HG02938 (cell line): ENCODE measurements at regions not wholly inside any gene's neighbourhood (a gene's known extent, or its start where the extent isn't known, plus 50 kb on each side); places are given as distances from the start of the nearest gene placed in this dataset.
"Not testable (repeated sequence)": the region's sequence is repeated elsewhere in the genome, so short reads cannot be mapped to it uniquely, and the experiment has no call there.

Source experiments
- ATAC-seq: cut with Tn5 transposase; IDR thresholded peaks from one replicate; pipeline ENCODE4 v1.9.1; 2021; ENCODE audit warnings: mild to moderate bottlenecking, moderate library complexity; ENCODE audit not compliant: unreplicated experiment

GRCh38 chr4:179601671-179602070 is 2159.4 kb upstream of the AGA start:
- ATAC-seq: no peak

- no peak for ATAC-seq
Measured at GRCh38 chr4:179605196-179605595, 2163.0 kb upstream of the AGA start.

- ATAC-seq: no peak
Measured at GRCh38 chr4:179607003-179607402, 2164.8 kb upstream of the AGA start.

- ATAC-seq: no peak
Measured at GRCh38 chr4:179615704-179616103, 2173.5 kb upstream of the AGA start.

GRCh38 chr4:179618966-179619365 is 2176.7 kb upstream of the AGA start:
- no peak for ATAC-seq

- no peak for ATAC-seq
Measured at GRCh38 chr4:179624768-179625181, 2182.5 kb upstream of the AGA start.

GRCh38 chr4:179625406-179625805 is 2183.2 kb upstream of the AGA start:
- ATAC-seq: no peak

- ATAC-seq: no peak
Measured at GRCh38 chr4:179626687-179627086, 2184.4 kb upstream of the AGA start.

GRCh38 chr4:179631321-179631720 is 2189.1 kb upstream of the AGA start:
- no peak for ATAC-seq

- no peak for ATAC-seq
Measured at GRCh38 chr4:179634862-179635261, 2192.6 kb upstream of the AGA start.

GRCh38 chr4:179662522-179662921 is 2220.3 kb upstream of the AGA start:
- ATAC-seq: no peak

- ATAC-seq: no peak
Measured at GRCh38 chr4:179663641-179664429, 2221.6 kb upstream of the AGA start.

GRCh38 chr4:179664430-179665027 is 2222.3 kb upstream of the AGA start:
- ATAC-seq: no peak

GRCh38 chr4:179666226-179666625 is 2224.0 kb upstream of the AGA start:
- ATAC-seq: no peak

- ATAC-seq: no peak
Measured at GRCh38 chr4:179671609-179672008, 2229.4 kb upstream of the AGA start.

GRCh38 chr4:179678093-179678814 is 2236.0 kb upstream of the AGA start:
- no peak for ATAC-seq

- not testable (repeated sequence) for ATAC-seq
Measured at GRCh38 chr4:179683661-179684060, 2241.4 kb upstream of the AGA start.

- ATAC-seq: no peak
Measured at GRCh38 chr4:179692222-179692621, 2250.0 kb upstream of the AGA start.

- no peak for ATAC-seq
Measured at GRCh38 chr4:179695175-179695574, 2252.9 kb upstream of the AGA start.

- ATAC-seq: no peak
Measured at GRCh38 chr4:179698321-179698720, 2256.1 kb upstream of the AGA start.

GRCh38 chr4:179709961-179710624 is 2267.9 kb upstream of the AGA start:
- no peak for ATAC-seq
